GM12875 (cell line): ENCODE measurements at regions not wholly inside any gene's neighbourhood (a gene's known extent, or its start where the extent isn't known, plus 50 kb on each side); places are given as distances from the start of the nearest gene placed in this dataset.

Experiments
- H3K4me3 ChIP-seq: one replicate; pipeline ENCODE4 v1.5.1; 2011; ENCODE audit warnings: low read depth, low read length, control low read depth
- TF ChIP-seq, protein P1 (sequence below): IDR thresholded peaks from 2 replicates; pipeline ENCODE4 v1.5.1; 2011; ENCODE audit warnings: low read depth, mild to moderate bottlenecking, control low read depth, inconsistent platforms, low read length, moderate library complexity, borderline replicate concordance; ENCODE audit not compliant: insufficient read depth

DNA sequence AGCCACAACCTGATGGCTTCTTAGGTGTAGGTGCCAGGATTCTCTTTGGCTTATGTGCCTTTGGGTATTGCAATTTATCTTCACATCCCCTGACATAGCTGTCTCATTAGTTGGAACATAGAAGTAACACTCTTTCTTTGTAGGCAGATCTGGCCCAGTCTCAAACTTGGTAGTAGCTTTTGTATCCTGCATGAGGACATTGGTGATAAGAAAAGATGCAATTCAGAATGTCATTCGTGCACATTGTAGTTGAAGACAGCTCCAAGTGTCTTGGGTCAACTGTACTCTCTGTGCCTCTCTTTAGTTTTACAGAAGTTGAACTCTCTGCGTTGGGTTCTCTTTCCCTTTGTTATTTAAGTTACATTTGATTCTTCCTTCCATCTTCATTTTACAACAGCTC lies 69.6 kb upstream of the BCL11A start:
- no peak overlapping the region for H3K4me3 ChIP-seq
- TF ChIP-seq, protein P1, sequence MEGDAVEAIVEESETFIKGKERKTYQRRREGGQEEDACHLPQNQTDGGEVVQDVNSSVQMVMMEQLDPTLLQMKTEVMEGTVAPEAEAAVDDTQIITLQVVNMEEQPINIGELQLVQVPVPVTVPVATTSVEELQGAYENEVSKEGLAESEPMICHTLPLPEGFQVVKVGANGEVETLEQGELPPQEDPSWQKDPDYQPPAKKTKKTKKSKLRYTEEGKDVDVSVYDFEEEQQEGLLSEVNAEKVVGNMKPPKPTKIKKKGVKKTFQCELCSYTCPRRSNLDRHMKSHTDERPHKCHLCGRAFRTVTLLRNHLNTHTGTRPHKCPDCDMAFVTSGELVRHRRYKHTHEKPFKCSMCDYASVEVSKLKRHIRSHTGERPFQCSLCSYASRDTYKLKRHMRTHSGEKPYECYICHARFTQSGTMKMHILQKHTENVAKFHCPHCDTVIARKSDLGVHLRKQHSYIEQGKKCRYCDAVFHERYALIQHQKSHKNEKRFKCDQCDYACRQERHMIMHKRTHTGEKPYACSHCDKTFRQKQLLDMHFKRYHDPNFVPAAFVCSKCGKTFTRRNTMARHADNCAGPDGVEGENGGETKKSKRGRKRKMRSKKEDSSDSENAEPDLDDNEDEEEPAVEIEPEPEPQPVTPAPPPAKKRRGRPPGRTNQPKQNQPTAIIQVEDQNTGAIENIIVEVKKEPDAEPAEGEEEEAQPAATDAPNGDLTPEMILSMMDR: no peak

DNA sequence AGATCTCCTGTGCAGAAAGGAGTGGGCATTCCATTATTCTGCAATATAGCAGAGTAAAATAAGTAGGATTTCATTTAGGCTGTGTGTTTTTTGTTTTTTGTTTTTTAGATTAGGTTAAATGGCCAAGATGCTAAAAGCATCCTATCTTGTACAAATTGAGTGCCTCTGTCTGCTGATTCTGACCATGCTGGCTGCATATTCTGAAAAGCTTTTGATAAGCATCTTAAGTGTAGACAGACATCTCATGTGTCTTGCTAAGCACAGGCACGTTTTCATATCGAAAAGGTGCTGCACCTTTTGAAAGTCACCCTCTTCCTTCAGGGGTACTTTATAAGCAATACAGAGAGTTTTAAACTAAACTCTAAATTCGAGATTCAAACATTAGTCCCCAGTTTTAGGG lies 74.0 kb upstream of the BCL11A start:
- TF ChIP-seq, protein P1: no peak

DNA sequence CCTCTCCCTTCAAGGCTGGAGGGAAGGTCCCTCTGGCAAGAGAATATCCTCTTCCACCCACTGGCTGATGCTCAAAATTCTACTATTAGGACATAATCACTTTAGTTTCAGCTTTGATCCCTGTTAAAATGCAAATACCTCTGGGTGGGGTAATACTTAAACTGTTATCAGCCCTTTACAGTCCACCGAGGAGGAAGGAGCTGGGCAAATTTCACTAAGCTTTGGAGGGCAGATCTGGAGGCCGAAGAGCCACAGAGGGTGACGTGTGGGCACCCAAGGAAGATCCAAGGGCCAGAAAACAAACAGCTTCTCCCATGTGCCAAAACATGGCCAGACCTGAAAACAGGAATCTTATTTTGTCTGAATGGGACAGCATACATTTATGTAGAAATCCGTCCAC lies 74.6 kb upstream of the BCL11A start:
- TF ChIP-seq, protein P1: no peak

More for the DNA sequence above, 74.0 kb upstream of the BCL11A start:
- H3K4me3 ChIP-seq: no peak overlapping the region

DNA sequence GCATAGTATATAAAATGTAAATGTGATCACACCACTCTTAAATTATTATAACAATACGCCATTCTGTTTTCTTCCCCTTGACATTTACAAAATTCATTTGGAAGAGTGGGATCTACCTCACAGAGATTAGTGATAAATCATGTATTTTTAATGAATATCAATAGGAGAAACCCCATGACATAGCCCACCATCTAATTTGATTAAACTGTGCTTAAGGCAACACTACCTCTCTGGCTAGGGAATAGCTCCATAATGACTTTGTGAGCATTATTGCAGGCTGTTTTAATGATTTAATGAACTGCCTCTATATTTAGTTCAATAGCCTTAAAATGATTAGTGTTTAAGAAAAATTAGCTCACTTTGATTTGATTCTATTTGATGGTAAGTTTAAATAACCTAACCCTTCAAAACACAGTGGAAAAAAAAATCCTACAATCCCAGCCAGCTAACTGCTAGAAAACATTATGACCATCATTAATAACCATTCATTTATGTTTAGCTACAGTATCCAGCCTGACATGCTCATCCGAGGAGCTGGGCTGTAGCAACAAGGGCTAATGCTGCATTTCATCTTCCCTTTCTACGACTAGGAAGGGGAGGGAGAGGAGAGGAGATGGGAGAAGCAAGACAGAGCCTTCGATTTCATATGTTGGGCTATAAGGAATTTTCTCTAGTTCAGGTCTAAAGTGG lies 75.3 kb upstream of the BCL11A start:
- TF ChIP-seq, protein P1: no peak
- H3K4me3 ChIP-seq: no peak overlapping the region

More for the DNA sequence above, 74.6 kb upstream of the BCL11A start:
- H3K4me3 ChIP-seq: no peak overlapping the region

DNA sequence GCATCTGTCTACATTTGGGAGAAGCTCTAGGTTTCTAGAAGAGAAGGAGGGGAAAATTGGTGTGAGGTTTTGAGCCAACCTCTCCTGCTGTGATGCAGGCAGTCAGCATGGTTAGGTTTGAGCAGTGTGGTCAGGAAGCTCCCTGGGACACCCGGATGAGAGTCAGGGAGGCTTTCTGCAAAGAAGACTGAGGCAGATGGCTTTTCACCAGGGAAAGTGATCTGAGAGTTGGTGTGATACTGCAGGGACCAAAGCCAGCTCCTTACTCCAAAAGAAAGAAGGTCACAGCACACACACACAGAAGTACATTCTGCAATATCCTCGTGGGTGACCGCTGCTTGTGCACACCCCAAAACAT lies 75.8 kb upstream of the BCL11A start:
- TF ChIP-seq, protein P1: no peak
- H3K4me3 ChIP-seq: no peak overlapping the region

DNA sequence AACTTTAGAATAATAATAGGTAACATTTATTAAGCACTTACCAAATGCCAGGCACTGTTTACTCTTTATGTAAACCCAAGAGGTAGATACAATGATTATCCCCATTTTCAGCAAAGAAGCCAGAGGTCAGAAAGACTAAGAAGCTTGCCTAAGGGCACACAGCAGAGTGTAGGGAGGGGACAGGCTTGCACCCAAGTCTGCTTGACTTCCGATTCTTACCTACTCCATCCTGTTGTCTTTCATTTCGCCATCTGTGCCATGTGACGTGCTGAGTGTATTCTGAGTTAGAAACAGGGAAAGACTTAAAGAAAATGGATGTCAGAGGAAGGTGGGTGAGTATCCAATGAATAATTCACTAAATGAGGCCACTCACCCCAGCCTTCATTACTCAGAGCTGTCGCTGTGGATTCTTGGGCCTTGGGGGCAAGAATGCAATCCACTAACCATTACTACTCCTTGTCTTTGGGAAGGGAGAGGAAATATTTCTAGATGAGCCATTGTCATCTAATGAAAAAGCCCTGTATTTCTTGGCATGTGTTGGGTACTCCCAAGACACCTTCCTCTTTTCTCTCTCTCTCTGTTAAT lies 76.4 kb upstream of the BCL11A start:
- no peak overlapping the region for H3K4me3 ChIP-seq

More for the DNA sequence above, 76.4 kb upstream of the BCL11A start:
- TF ChIP-seq, protein P1: no peak
